Natural killer cell (primary cell): ENCODE measurements at regions not wholly inside any gene's neighbourhood (a gene's known extent, or its start where the extent isn't known, plus 50 kb on each side); places are given as distances from the start of the nearest gene placed in this dataset.

Experiments
- ATAC-seq, 3 donors: fragments of 150-1000 bp in 2 of 3; fragments of 200-7000 bp in 1 of 3; cut with Tn5 transposase; 1 replicate in 1 of 3; 2 replicates in 2 of 3; pipeline ENCODE4 v1.10.0; 2021; ENCODE audit warnings: mild to moderate bottlenecking in 2 of 3, moderate library complexity in 2 of 3
- DNase-seq, 2 donors: peaks; one replicate each; pipeline versions ENCODE4 v3.0.0 to v3.0.0-alpha.2; 2013 to 2021; ENCODE audit warnings: mixed read lengths in 1 of 2
- H3K27ac ChIP-seq: one replicate; pipeline ENCODE4 v1.5.1; 2013; ENCODE audit warnings: mild to moderate bottlenecking, low read length
- H3K27me3 ChIP-seq: one replicate; pipeline ENCODE4 v1.6.1; 2013; ENCODE audit warnings: low read length; ENCODE audit not compliant: control insufficient read depth, insufficient read depth
- H3K36me3 ChIP-seq: one replicate; pipeline ENCODE4 v1.6.1; 2013; ENCODE audit warnings: low read length; ENCODE audit not compliant: control insufficient read depth, insufficient read depth
- H3K4me1 ChIP-seq: one replicate; pipeline ENCODE4 v1.6.1; 2013; ENCODE audit warnings: low read length; ENCODE audit not compliant: control insufficient read depth, insufficient read depth
- H3K4me3 ChIP-seq: one replicate; pipeline ENCODE4 v1.5.1; 2013; ENCODE audit warnings: low read length
- H3K9me3 ChIP-seq: one replicate; pipeline ENCODE4 v1.6.1; 2013; ENCODE audit warnings: low read length; ENCODE audit not compliant: control insufficient read depth, insufficient read depth
- H3K27ac Mint-ChIP-seq, 2 donors: one replicate each; pipeline ENCODE4 v1.8.0; 2022; ENCODE audit warnings: mild to moderate bottlenecking in 2 of 2, mixed read lengths in 2 of 2, moderate library complexity in 1 of 2
- H3K27me3 Mint-ChIP-seq, 2 donors: one replicate each; pipeline ENCODE4 v1.8.0; 2022; ENCODE audit warnings: low read depth in 2 of 2, mixed read lengths in 2 of 2
- H3K36me3 Mint-ChIP-seq: one replicate; pipeline ENCODE4 v1.8.0; 2022; ENCODE audit warnings: mixed read lengths
- H3K4me1 Mint-ChIP-seq, 2 donors: one replicate each; pipeline ENCODE4 v1.8.0; 2022; ENCODE audit warnings: mixed read lengths in 2 of 2
- H3K4me3 Mint-ChIP-seq: one replicate; pipeline ENCODE4 v1.8.0; 2022; ENCODE audit warnings: mild to moderate bottlenecking, moderate library complexity, mixed read lengths
- H3K9me3 Mint-ChIP-seq, 2 donors: one replicate each; pipeline ENCODE4 v1.8.0; 2022; ENCODE audit warnings: mixed read lengths in 2 of 2
- CTCF ChIP-seq: fragments of 200-600 bp; IDR thresholded peaks from one replicate; pipeline ENCODE4 v1.8.0; 2022; ENCODE audit warnings: antibody characterized with exemption
- WGBS: methylation state at CpG from one replicate; pipeline ENCODE4 v1.1.7; 2013; ENCODE audit warnings: missing lambda C conversion rate; ENCODE audit not compliant: insufficient coverage; 5-methylcytosine and 5-hydroxymethylcytosine counted together
- intact Hi-C: fragments of 100-400 bp; cut with micrococcal nuclease; formaldehyde crosslinking; loops from one replicate; pipeline ENCODE4 v1.14.2; 2022

- Mint-ChIP-seq H3K9me3 (no peaks in the 10 kb centered on the region), H3K27ac (no peak overlapping the region), H3K36me3 (no peaks in the 10 kb centered on the region), H3K4me3 (no peak overlapping the region), H3K27me3 (peaks cover 11 to 33% of the 10 kb centered on the region in 2 donors), H3K4me1 (no peaks in the 10 kb centered on the region)
- intact Hi-C loops: no loop called here
- no peak for TF ChIP-seq CTCF
- no peak overlapping the region for H3K27ac ChIP-seq
- no peak for DNase-seq
- no peaks in the 10 kb centered on the region for H3K9me3 ChIP-seq
- no peaks in the 10 kb centered on the region for H3K4me1 ChIP-seq
- H3K36me3 ChIP-seq: no peaks in the 10 kb centered on the region
- H3K27me3 ChIP-seq: peaks cover 2% of the 10 kb centered on the region
- no peak for ATAC-seq
- no peak overlapping the region for H3K4me3 ChIP-seq
Observed at GRCh38 chr18:22767653-22768052, 165.5 kb upstream of the RBBP8 start.

DNA sequence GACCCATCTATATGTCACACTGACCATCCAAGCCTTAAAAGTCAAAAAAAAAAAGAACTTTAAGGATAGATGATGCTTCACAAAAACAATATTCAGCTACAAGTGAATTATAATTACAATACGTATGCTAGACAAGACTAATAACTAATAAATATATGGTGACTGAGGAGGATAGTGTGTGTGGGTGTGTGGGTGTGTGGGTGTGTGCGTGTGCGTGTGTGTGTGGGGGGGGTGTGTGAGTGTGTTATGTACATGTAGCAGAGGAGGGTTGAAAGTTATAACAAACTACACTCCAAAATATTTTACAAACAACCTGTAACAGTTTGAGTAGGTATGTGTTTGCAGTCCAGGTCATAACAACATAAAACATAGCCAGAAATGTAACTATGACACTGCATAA, 159.2 kb upstream of the RBBP8 start:
- no peak overlapping the region for H3K4me3 Mint-ChIP-seq
- H3K9me3 Mint-ChIP-seq: no peaks in the 10 kb centered on the region

DNA sequence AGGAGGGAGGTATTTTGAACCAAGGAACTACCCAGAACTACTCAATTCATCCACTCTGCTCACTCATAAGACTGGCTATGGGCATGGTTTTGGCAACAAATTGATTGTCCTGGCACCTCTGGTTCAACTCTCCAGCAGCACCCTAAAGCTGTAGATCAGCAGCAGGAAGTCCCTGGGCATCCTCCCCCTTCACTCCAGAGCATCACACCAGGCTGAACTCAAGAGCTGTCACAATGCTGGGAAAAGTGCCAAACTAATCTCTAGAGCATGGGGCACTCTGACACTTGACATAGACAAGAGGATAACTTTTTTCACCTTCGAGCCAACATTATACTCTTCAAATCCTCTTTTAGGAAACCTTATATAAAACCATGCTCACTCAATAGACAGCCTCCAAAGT, 154.1 kb upstream of the RBBP8 start:
- ATAC-seq (no peak), DNase-seq (no peak)
- 71% methylated on average over 1 of the region's 1 CpG for WGBS
- TF ChIP-seq CTCF: no peak
- no peak overlapping the region for H3K4me3 Mint-ChIP-seq
- Histone ChIP-seq H3K9me3 (no peaks in the 10 kb centered on the region), H3K4me3 (no peak overlapping the region), H3K27ac (no peak overlapping the region), H3K27me3 (peaks cover 3% of the 10 kb centered on the region), H3K4me1 (no peaks in the 10 kb centered on the region), H3K36me3 (no peaks in the 10 kb centered on the region)
- H3K27me3 Mint-ChIP-seq: peaks cover 11 to 25% of the 10 kb centered on the region in 2 donors
- no peaks in the 10 kb centered on the region for H3K9me3 Mint-ChIP-seq
- intact Hi-C loops: no loop called here
- no peaks in the 10 kb centered on the region for H3K36me3 Mint-ChIP-seq
- H3K27ac Mint-ChIP-seq: no peak overlapping the region
- H3K4me1 Mint-ChIP-seq: no peaks in the 10 kb centered on the region

More for the DNA sequence above, 159.2 kb upstream of the RBBP8 start:
- H3K27me3 Mint-ChIP-seq: peaks cover 8 to 20% of the 10 kb centered on the region in 2 donors
- ATAC-seq (no peak), DNase-seq (no peak)
- TF ChIP-seq CTCF: no peak
- H3K4me1 Mint-ChIP-seq: no peaks in the 10 kb centered on the region
- Histone ChIP-seq H3K4me3 (no peak overlapping the region), H3K27ac (no peak overlapping the region), H3K4me1 (no peaks in the 10 kb centered on the region), H3K9me3 (no peaks in the 10 kb centered on the region), H3K27me3 (no peaks in the 10 kb centered on the region), H3K36me3 (no peaks in the 10 kb centered on the region)
- no peak overlapping the region for H3K27ac Mint-ChIP-seq
- intact Hi-C loops: no loop called here
- whole genome bisulfite sequencing: no CpG with 5 or more reads among the region's 3 CpGs
- H3K36me3 Mint-ChIP-seq: no peaks in the 10 kb centered on the region

- Mint-ChIP-seq H3K4me3 (no peak overlapping the region), H3K9me3 (no peaks in the 10 kb centered on the region), H3K27ac (no peak overlapping the region), H3K4me1 (no peaks in the 10 kb centered on the region), H3K36me3 (no peaks in the 10 kb centered on the region), H3K27me3 (peaks cover 15 to 30% of the 10 kb centered on the region in 2 donors)
- no peaks in the 10 kb centered on the region for H3K36me3 ChIP-seq
- no peaks in the 10 kb centered on the region for H3K4me1 ChIP-seq
- intact Hi-C loops: no loop called here
- H3K4me3 ChIP-seq: no peak overlapping the region
- H3K9me3 ChIP-seq: no peaks in the 10 kb centered on the region
- TF ChIP-seq CTCF: no peak
- ATAC-seq (no peak), DNase-seq (no peak)
- H3K27me3 ChIP-seq: peaks cover 3% of the 10 kb centered on the region
- no peak overlapping the region for H3K27ac ChIP-seq
- 86% methylated on average over 3 of the region's 3 CpGs for WGBS
Observed at GRCh38 chr18:22783245-22783644, 149.9 kb upstream of the RBBP8 start.
